Nucleus accumbens (tissue), 56 donors: ENCODE measurements at regions not wholly inside any gene's neighbourhood (a gene's known extent, or its start where the extent isn't known, plus 50 kb on each side); places are given as distances from the start of the nearest gene placed in this dataset.
"Not testable (repeated sequence)": the region's sequence is repeated elsewhere in the genome, so short reads cannot be mapped to it uniquely, and the experiment has no call there.

Source experiments
- DNase-seq, 56 donors: peaks; one replicate each; lab custom pipeline; 2025; lab: John Stamatoyannopoulos, UW

DNA sequence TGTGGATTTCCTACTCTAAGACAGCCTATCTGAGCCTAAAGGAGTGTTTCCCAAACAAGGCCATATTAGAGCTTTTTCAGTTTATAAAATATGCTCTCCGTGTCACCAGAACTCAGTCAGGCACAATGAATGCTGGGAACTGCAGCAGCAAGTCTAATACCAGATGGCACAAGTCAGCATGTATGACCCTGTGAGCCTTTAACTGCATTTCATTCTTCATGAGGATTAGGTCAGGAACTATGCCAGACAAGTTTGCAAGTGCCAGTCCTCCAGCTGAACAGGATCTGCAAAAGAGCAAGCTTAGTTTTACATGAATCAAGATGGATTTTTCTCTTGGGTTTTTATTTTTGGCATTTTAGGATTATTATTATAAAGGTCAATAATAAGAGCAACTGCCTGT, 66.7 kb upstream of the SAMD5 start:
- no peak for DNase-seq

DNA sequence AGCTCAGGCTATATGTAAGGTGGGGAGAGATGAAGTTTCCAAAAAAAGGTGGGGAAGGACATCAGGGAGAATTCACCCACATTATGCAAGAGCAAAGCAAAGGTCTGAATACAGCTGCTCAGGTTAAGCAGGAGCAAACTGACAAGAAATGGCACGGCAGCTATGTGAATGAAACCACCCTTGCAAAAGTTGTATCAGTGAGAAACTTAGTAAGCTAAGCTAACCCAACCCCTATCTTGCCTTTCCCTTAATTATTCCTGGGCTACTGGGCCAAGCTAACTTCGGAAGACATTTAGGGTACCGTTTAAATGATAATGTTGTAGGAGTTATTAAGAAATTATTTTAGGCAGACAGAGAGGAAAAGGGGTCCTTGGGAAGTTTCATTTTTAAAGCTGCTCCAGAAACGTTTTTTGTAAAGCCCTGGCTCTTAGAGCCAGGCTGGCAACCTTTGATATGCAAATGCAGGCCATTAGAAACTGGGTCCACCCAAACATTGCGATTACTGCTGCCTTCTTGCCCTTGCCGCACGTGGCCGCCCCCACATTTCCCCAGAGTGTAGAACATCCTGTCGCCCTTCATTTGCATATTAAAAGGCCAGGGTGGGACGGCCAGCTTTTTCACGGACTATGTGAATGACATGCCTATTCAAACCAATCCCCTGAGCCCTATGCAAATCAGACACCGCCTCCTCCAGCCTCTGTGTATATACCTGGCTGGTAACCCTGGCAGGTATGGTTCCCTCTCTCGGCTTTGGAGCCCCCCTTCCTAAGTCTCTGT, 60.5 kb upstream of the SAMD5 start:
- peak in 2 of 56 donors; percentile 6 to 12 for DNase-seq

DNA sequence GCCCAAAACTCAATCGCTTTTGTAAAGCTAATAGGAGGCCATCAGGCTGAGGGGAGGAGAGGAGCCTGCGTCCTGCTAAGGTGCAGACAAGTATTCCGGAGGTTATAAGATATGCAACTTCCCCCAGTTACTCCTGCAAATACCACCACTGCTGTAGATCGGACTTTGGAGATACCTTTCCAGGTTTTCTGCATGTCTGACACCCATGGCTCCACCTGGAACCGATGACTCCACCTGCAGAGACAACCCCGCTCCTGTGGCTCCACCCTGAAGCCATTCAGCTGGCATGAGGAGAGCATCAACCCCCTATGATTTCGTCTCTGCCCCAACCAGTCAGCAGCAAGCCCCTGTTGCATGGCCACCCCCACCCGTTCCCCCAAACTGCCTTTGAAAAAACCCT, 59.7 kb upstream of the SAMD5 start:
- DNase-seq = no peak

DNA sequence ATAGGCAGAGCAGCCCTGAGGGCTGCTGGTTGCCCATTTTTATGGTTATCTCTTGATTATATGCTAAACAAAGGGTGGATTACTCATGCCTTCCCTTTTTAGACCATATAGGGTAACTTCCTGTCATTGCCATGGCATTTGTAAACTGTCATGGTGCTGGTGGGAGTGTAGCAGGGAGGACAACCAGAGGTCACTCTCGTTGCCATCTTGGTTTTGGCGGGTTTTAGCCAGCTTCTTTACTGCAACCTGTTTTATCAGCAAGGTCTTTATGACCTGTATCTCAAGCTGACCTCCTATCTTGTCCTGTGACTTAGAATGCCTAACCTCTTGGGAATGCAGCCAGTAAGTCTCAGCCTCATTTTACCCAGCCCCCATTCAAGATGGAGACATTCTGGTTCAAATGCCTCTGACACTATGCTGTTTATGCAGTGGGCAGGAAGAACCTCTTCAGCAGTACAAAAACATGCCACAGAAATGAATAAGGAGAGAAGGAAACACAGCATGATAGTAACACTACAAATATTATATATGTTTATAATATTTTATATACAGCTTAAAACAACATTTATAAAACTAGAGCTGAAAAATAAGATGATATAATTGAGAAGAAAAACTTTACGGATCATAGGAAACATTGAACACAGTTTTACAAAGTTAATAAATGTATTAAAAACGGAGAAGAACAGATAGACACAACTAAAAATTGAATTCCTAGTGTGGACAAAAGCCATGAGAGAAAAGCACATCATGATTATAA, 58.9 kb upstream of the SAMD5 start:
- DNase-seq = no peak

DNA sequence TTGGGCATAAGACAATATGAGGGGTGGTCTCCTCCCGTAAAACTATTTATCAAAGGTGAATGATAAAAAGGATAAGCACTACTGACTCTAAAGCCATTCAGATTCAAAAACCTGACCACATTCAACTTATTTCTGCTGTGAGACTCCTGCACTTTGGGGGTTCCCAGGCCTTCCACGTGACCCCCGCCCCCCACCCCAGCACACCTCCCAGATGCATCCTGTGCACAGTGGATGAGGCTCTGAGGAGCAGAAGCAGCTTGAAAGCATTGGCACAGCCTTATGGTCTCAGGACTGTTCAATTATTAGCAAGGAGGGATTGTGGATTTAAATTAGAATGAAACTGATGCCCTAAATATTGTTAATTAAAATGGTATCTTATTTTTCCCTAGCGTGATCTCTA, 55.1 kb upstream of the SAMD5 start:
- DNase-seq = no peak

DNA sequence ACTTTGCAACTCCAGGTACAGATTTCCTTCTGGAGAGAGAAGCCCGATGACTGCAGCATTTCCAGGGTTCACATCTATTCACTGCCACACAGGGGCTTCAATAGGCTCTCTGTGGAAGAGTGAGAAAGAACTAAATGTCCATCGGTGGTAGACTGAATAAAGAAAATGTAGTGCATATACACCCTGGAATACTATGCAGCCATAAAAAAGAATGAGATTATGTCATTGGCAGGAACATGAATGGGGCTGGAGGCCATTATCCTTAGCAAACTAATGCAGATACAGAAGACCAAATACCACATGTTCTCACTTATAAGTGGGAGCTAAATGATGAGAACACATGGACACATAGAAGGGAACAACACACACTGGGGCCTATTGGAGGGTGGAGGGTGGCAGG, 53.6 kb upstream of the SAMD5 start:
- not testable (repeated sequence) for DNase-seq
